ENCODE measurements at regions not wholly inside any gene's neighbourhood (a gene's known extent, or its start where the extent isn't known, plus 50 kb on each side); places are given as distances from the start of the nearest gene placed in this dataset.

GRCh38 chr9:135244271-135245221 lies 157.1 kb downstream of the OLFM1 start:
- Histone ChIP-seq H3K4me1 (ENCODE audit: control insufficient read depth, insufficient read depth, low read depth, low read length) (peaks cover 2% of the 10 kb centered on the region), H2AK5ac (ENCODE audit: low read length, severe bottlenecking) (no peak overlapping the region), H3K36me3 (ENCODE audit: control insufficient read depth in 1 of 2, insufficient read depth in 2 of 2, low read depth in 1 of 2, low read length in 2 of 2) (no peaks in the 10 kb centered on the region), H3K27ac (ENCODE audit: low read length, poor library complexity, severe bottlenecking) (no peak overlapping the region), H2BK5ac (ENCODE audit: low read depth, low read length, poor library complexity, severe bottlenecking) (no peak overlapping the region), H4K8ac (ENCODE audit: low read length) (peak overlapping the region; percentile 20), H3K79me1 (replicated peaks; ENCODE audit: low read length, poor library complexity, severe bottlenecking) (no peaks in the 10 kb centered on the region), H3K4ac (ENCODE audit: low read depth in 1 of 2, low read length in 2 of 2) (no peak overlapping the region), H4K91ac (ENCODE audit: low read length) (no peak overlapping the region), H3K9me3 (ENCODE audit: control insufficient read depth, low read length) (no peaks in the 10 kb centered on the region), H3K4me2 (ENCODE audit: low read length, poor library complexity, severe bottlenecking) (no peak overlapping the region), H3K14ac (ENCODE audit: low read length in 2 of 2) (no peak overlapping the region), H2AFZ (ENCODE audit: low read depth, low read length) (no peak overlapping the region), H3K23ac (ENCODE audit: low read length in 2 of 2) (no peak overlapping the region), H2BK12ac (ENCODE audit: low read length in 2 of 2) (no peak overlapping the region), H2BK15ac (ENCODE audit: low read depth, poor library complexity, severe bottlenecking) (no peak overlapping the region), H3K9ac (ENCODE audit: low read length) (no peak overlapping the region), H3K27me3 (ENCODE audit: control insufficient read depth in 1 of 2, insufficient read depth in 1 of 2, low read length in 2 of 2) (peaks cover 0 to 30% of the 10 kb centered on the region in 2 experiments), H3K4me3 (ENCODE audit: insufficient read depth in 1 of 2, low read depth in 1 of 2, low read length in 2 of 2) (no peak overlapping the region), H3K18ac (ENCODE audit: low read depth in 1 of 2, low read length in 2 of 2) (no peak overlapping the region), H2BK120ac (ENCODE audit: low read depth, low read length) (no peak overlapping the region)
- no peak for DNase-seq
- 90% methylated on average over 41 of the region's 42 CpGs for WGBS

DNA sequence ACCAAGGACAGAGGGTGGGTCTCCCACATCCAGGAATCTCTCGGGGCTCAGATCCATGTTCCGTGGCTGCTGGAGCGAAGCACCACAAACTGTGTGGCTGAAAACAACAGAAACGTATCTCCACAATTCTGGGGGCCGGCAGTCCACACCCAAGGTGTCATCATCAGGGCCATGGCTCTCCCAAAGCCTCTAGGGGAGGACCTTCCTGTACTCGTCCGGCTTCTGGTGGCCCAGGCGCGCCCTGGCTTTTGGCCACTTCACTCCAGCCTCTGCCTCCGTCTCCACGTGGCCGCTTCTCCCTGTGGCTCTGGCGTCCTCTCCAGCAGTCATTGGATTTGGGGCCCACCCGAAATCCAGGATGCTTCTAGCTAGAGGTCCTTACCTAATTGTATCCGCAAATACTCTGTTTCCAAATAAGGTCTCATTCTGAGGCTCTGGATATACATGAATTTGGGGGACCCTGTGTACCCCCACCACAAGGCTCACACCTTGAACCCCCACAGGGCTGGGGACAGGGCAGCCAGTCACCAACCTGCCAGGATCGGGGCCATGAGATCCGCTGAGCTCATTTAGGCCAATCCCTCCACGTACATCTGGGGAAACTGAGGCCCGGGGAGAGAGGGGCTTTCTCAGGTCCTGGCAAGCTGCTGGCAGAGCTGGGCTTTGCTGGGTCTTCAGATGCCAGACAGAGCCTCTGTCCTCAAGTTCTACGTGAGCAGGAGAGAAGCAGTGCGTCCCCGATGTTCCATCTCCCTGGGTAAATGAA lies 158.2 kb downstream of the OLFM1 start:
- Histone ChIP-seq H2BK120ac (ENCODE audit: low read depth, low read length) (no peak overlapping the region), H3K36me3 (ENCODE audit: control insufficient read depth in 1 of 2, insufficient read depth in 2 of 2, low read depth in 1 of 2, low read length in 2 of 2) (no peaks in the 10 kb centered on the region), H2BK5ac (ENCODE audit: low read depth, low read length, poor library complexity, severe bottlenecking) (no peak overlapping the region), H3K27ac (ENCODE audit: low read length, poor library complexity, severe bottlenecking) (no peak overlapping the region), H3K18ac (ENCODE audit: low read depth in 1 of 2, low read length in 2 of 2) (no peak overlapping the region), H4K8ac (ENCODE audit: low read length) (no peak overlapping the region), H3K27me3 (ENCODE audit: control insufficient read depth in 1 of 2, insufficient read depth in 1 of 2, low read length in 2 of 2) (peaks cover 0 to 36% of the 10 kb centered on the region in 2 experiments), H3K4me1 (ENCODE audit: control insufficient read depth, insufficient read depth, low read depth, low read length) (peaks cover 2% of the 10 kb centered on the region), H3K23ac (ENCODE audit: low read length in 2 of 2) (no peak overlapping the region), H2BK12ac (ENCODE audit: low read length in 2 of 2) (no peak overlapping the region), H2BK15ac (ENCODE audit: low read depth, poor library complexity, severe bottlenecking) (no peak overlapping the region), H3K79me1 (replicated peaks; ENCODE audit: low read length, poor library complexity, severe bottlenecking) (no peaks in the 10 kb centered on the region), H2AK5ac (ENCODE audit: low read length, severe bottlenecking) (no peak overlapping the region), H3K9me3 (ENCODE audit: control insufficient read depth, low read length) (no peaks in the 10 kb centered on the region), H3K4ac (ENCODE audit: low read depth in 1 of 2, low read length in 2 of 2) (no peak overlapping the region), H3K14ac (ENCODE audit: low read length in 2 of 2) (no peak overlapping the region), H3K9ac (ENCODE audit: low read length) (no peak overlapping the region), H3K4me2 (ENCODE audit: low read length, poor library complexity, severe bottlenecking) (no peak overlapping the region), H3K4me3 (ENCODE audit: insufficient read depth in 1 of 2, low read depth in 1 of 2, low read length in 2 of 2) (no peak overlapping the region), H4K91ac (ENCODE audit: low read length) (no peak overlapping the region), H2AFZ (ENCODE audit: low read depth, low read length) (no peak overlapping the region)
- 86% methylated on average over 22 of the region's 22 CpGs for WGBS
- DNase-seq, result no peak

DNA sequence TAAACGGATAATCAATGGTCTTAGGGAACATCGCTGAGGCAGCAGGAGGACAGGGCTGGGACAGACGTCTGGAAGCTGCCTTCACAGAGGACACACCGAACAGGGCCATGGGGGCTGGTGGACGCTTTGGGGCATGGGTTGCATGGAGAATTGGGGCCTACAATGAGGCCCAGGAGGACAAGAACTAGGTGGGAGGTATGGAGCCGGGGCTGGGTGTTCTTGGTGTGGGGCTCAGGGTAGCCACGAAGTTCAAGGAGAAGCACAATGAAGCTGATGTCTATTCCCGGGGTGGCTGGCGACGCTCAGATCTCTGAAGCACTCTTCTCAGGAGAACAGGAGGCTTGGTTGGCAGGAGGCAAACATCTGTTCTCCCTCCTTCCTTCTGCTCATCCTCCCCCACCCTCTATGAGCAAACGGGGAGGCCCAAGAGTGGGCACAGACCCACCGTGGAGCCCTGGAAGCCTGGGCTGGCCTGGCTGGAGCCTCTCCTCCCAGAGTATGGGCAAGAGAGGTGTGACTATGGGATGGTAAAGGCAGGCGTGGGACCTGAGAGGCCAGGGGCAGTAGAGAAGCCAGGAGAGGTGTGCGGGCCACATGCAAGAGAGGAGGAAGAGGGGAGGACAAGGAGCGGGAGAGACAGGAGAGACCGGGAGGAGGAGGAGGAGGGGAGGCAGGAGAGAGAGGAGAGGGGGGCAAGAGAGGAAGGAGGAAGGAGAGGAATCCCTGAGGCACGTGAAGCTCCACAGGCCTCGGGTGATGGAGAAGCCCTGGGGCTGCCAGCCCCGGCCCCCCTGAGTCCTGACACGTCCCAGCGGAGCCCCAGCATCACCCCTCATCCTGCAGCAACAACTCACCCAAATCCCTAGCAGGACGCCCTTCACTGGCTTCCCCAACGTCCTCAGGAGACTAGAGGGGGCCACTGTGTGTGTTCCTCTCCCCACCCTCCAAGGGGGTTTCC lies 159.1 kb downstream of the OLFM1 start:
- Histone ChIP-seq H3K9ac (ENCODE audit: low read length) (no peak overlapping the region), H2AFZ (ENCODE audit: low read depth, low read length) (no peak overlapping the region), H4K8ac (ENCODE audit: low read length) (no peak overlapping the region), H3K4me2 (ENCODE audit: low read length, poor library complexity, severe bottlenecking) (no peak overlapping the region), H3K4me1 (ENCODE audit: control insufficient read depth, insufficient read depth, low read depth, low read length) (peaks cover 2% of the 10 kb centered on the region), H3K14ac (ENCODE audit: low read length in 2 of 2) (no peak overlapping the region), H2BK5ac (ENCODE audit: low read depth, low read length, poor library complexity, severe bottlenecking) (no peak overlapping the region), H3K27ac (ENCODE audit: low read length, poor library complexity, severe bottlenecking) (no peak overlapping the region), H3K79me1 (replicated peaks; ENCODE audit: low read length, poor library complexity, severe bottlenecking) (no peaks in the 10 kb centered on the region), H3K9me3 (ENCODE audit: control insufficient read depth, low read length) (no peaks in the 10 kb centered on the region), H3K36me3 (ENCODE audit: control insufficient read depth in 1 of 2, insufficient read depth in 2 of 2, low read depth in 1 of 2, low read length in 2 of 2) (no peaks in the 10 kb centered on the region), H2BK120ac (ENCODE audit: low read depth, low read length) (no peak overlapping the region), H3K27me3 (ENCODE audit: control insufficient read depth in 1 of 2, insufficient read depth in 1 of 2, low read length in 2 of 2) (peaks cover 0 to 44% of the 10 kb centered on the region in 2 experiments), H3K4ac (ENCODE audit: low read depth in 1 of 2, low read length in 2 of 2) (no peak overlapping the region), H2AK5ac (ENCODE audit: low read length, severe bottlenecking) (no peak overlapping the region), H2BK15ac (ENCODE audit: low read depth, poor library complexity, severe bottlenecking) (no peak overlapping the region), H3K23ac (ENCODE audit: low read length in 2 of 2) (no peak overlapping the region), H3K18ac (ENCODE audit: low read depth in 1 of 2, low read length in 2 of 2) (no peak overlapping the region), H4K91ac (ENCODE audit: low read length) (no peak overlapping the region), H3K4me3 (ENCODE audit: insufficient read depth in 1 of 2, low read depth in 1 of 2, low read length in 2 of 2) (no peak overlapping the region), H2BK12ac (ENCODE audit: low read length in 2 of 2) (no peak overlapping the region)
- WGBS, result 84% methylated on average over 18 of the region's 23 CpGs
- DNase-seq, result no peak

All from mesenchymal stem cell (in vitro differentiated cells and primary cell).